SK-N-MC (cell line): ENCODE measurements at regions not wholly inside any gene's neighbourhood (a gene's known extent, or its start where the extent isn't known, plus 50 kb on each side); places are given as distances from the start of the nearest gene placed in this dataset.

Experiments
- EZH2 ChIP-seq: fragments of 200-600 bp; sonication (generic); IDR thresholded peaks from one replicate; pipeline ENCODE4 v1.6.1; 2017; ENCODE audit warnings: antibody characterized with exemption
- FOXP2 ChIP-seq: optimal IDR thresholded peaks from 2 replicates; pipeline ENCODE3; 2011; ENCODE audit warnings: mild to moderate bottlenecking, moderate library complexity; ENCODE audit not compliant: insufficient read depth; ENCODE audit errors: extremely low read length, control extremely low read depth
- POLR2AphosphoS5 ChIP-seq: IDR thresholded peaks from 2 replicates; pipeline ENCODE4 v1.6.1; 2012; ENCODE audit warnings: mild to moderate bottlenecking, low read depth, low read length, borderline replicate concordance

GRCh38 chr2:31778153-31778552 lies 197.4 kb upstream of the SRD5A2 start:
- TF ChIP-seq POLR2AphosphoS5 (no peak), EZH2 (no peak), FOXP2 (no peak)
